OCI-LY7 (cell line): ENCODE measurements at regions not wholly inside any gene's neighbourhood (a gene's known extent, or its start where the extent isn't known, plus 50 kb on each side); places are given as distances from the start of the nearest gene placed in this dataset.

Experiments used
- BruUV-seq: library from RNA; stranded (reverse); fragments of 400-500 nt; replicated peaks from 2 replicates; lab custom pipeline; 2021; lab: Mats Ljungman, UMichigan
- CTCF ChIA-PET: fragments of 300-600 bp; sonication (Branson Sonifier 250); formaldehyde crosslinking; loops from one replicate; lab custom pipeline; 2022; ENCODE audit warnings: antibody characterized with exemption; ENCODE audit not compliant: unreplicated experiment; lab: Charles Lee
- POLR2A ChIA-PET: fragments of 300-600 bp; sonication (Branson Sonifier 250); formaldehyde crosslinking; loops from one replicate; lab custom pipeline; 2022; ENCODE audit warnings: antibody characterized with exemption; lab: Charles Lee
- DNase-seq: peaks from one replicate; pipeline ENCODE4 v3.0.0-alpha.2; 2015; ENCODE audit warnings: low spot score
- H2AFZ ChIP-seq: fragments of 200-600 bp; sonication (generic), shearing (Covaris generic); 2 replicates; pipeline ENCODE4 v1.6.1; 2014; ENCODE audit warnings: mild to moderate bottlenecking, antibody characterized with exemption, low read length, moderate library complexity
- H3K27ac ChIP-seq: fragments of 200-600 bp; sonication (generic); 2 replicates; pipeline ENCODE4 v1.5.1; 2014; ENCODE audit warnings: mixed run types, low read depth, mild to moderate bottlenecking, moderate library complexity, low read length, inconsistent platforms; ENCODE audit not compliant: poor library complexity, severe bottlenecking
- H3K36me3 ChIP-seq: fragments of 200-600 bp; sonication (generic); 2 replicates; pipeline ENCODE4 v1.6.1; 2014; ENCODE audit warnings: mild to moderate bottlenecking, antibody characterized with exemption, low read length, moderate library complexity, mixed read lengths; ENCODE audit not compliant: insufficient read depth
- H3K4me1 ChIP-seq: fragments of 200-600 bp; sonication (generic); 2 replicates; pipeline ENCODE4 v1.5.1; 2014; ENCODE audit warnings: mild to moderate bottlenecking, low read length; ENCODE audit not compliant: insufficient read depth, poor library complexity, severe bottlenecking
- H3K4me2 ChIP-seq: fragments of 200-600 bp; sonication (generic); 2 replicates; pipeline ENCODE4 v1.6.1; 2014; ENCODE audit warnings: mild to moderate bottlenecking, low read length
- H3K4me3 ChIP-seq: fragments of 200-600 bp; sonication (generic); 2 replicates; pipeline ENCODE4 v1.5.1; 2014; ENCODE audit warnings: mild to moderate bottlenecking, low read depth, low read length; ENCODE audit not compliant: poor library complexity, severe bottlenecking
- H3K79me2 ChIP-seq: fragments of 200-600 bp; sonication (generic); 2 replicates; pipeline ENCODE4 v1.6.1; 2016; ENCODE audit warnings: low read depth, mild to moderate bottlenecking, low read length, moderate library complexity, mixed read lengths; ENCODE audit not compliant: insufficient read depth
- H3K9me2 ChIP-seq: fragments of 200-600 bp; sonication (generic); 2 replicates; pipeline ENCODE4 v1.6.1; 2016; ENCODE audit warnings: mild to moderate bottlenecking, low read length, mixed read lengths; ENCODE audit not compliant: insufficient read depth
- H3K9me3 ChIP-seq: fragments of 200-600 bp; sonication (generic); 2 replicates; pipeline ENCODE4 v1.6.1; 2014; ENCODE audit warnings: mild to moderate bottlenecking, mixed run types, low read length, mixed read lengths
- H4K20me1 ChIP-seq: fragments of 200-600 bp; sonication (generic); 2 replicates; pipeline ENCODE4 v1.6.1; 2014; ENCODE audit warnings: mild to moderate bottlenecking, antibody characterized with exemption, low read length, moderate library complexity, mixed read lengths; ENCODE audit not compliant: insufficient read depth
- EZH2phosphoT487 ChIP-seq: fragments of 200-600 bp; sonication (generic); IDR thresholded peaks from 2 replicates; pipeline ENCODE4 v1.6.1; 2018; ENCODE audit warnings: low read depth, borderline replicate concordance, mild to moderate bottlenecking, mixed run types, antibody characterized with exemption, low read length, moderate library complexity, mixed read lengths
- intact Hi-C: fragments of 100-400 bp; cut with micrococcal nuclease; formaldehyde crosslinking; loops from one replicate; pipeline ENCODE4 v1.10.0; 2022; ENCODE audit not compliant: unreplicated experiment
- TF ChIP-seq, protein P1 (sequence below): fragments of 200-600 bp; sonication (generic); conservative IDR thresholded peaks from 2 replicates; pipeline ENCODE4 v1.5.1; 2014; ENCODE audit warnings: mild to moderate bottlenecking, antibody characterized with exemption, low read length, moderate library complexity, mixed read lengths

DNA sequence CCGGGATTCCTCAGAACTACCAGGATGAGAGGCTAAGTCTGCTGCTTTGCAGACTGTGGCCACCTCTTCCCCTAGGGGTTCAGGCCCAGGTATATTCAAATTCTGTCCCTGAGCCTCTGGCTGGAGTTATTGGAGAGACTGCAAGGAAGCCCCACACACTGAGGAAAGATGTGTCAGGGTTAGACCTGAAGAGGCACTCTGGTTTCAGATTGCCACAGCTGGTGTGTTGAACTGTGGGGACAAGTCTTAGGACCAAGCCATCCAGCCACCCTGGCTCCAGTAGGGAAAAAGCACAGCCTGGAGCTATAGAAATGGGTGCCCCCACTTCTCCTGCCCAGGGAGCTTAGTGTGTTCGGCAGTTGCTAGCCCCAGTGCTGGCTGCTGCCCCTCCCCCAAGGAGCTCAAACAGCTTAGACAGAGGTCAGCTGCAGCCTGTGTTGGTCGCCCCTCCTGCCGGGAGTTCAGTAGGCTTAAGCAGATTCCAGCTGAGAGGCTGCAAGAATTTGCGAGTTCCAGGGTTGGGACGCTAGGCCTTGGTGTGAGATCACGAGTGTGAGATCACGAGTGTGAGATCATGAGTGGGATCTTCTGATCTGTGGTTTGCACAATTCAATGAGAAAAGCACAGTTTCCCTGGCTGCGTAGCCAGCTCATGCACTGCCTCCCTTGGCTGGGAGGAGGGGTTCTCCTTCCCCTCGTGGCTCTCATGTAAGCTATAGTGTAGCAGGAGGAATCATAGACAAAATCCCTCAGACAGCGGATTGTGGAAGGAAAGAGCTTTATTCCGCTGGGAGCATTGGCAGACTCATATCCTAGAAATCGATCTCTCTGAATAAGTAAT, 552.1 kb upstream of the CHORDC1 start:
- no peak for TF ChIP-seq EZH2phosphoT487
- TF ChIP-seq, protein P1, sequence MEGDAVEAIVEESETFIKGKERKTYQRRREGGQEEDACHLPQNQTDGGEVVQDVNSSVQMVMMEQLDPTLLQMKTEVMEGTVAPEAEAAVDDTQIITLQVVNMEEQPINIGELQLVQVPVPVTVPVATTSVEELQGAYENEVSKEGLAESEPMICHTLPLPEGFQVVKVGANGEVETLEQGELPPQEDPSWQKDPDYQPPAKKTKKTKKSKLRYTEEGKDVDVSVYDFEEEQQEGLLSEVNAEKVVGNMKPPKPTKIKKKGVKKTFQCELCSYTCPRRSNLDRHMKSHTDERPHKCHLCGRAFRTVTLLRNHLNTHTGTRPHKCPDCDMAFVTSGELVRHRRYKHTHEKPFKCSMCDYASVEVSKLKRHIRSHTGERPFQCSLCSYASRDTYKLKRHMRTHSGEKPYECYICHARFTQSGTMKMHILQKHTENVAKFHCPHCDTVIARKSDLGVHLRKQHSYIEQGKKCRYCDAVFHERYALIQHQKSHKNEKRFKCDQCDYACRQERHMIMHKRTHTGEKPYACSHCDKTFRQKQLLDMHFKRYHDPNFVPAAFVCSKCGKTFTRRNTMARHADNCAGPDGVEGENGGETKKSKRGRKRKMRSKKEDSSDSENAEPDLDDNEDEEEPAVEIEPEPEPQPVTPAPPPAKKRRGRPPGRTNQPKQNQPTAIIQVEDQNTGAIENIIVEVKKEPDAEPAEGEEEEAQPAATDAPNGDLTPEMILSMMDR, result no peak
- H3K36me3 ChIP-seq, result no peaks in the 10 kb centered on the region
- POLR2A ChIA-PET, result no interaction called here

DNA sequence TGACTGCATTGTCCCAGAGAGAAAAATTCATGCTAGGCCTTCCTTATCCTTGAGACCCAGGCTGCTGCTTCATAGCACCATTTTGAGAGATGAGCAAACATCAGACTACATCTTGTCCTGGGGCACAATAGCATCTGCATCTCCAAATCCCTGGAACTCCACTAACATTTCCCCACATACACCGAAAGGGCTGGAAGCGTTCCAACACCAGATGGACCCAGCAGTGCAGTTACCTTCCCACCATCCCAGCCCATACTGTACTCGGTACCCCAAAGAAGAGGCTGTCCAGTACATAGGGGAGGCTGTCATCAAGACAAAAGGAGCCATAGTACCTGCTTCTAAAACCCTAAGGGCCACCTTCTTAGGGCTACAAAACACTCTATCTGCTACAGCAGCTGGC, 547.2 kb upstream of the CHORDC1 start:
- no peak overlapping the region for H3K4me2 ChIP-seq
- H3K36me3 ChIP-seq, result no peaks in the 10 kb centered on the region
- ChIA-PET POLR2A (no interaction called here), CTCF (no interaction called here)
- no TSS peak for BruUV-seq
- H3K79me2 ChIP-seq, result no peaks in the 10 kb centered on the region
- H3K9me2 ChIP-seq, result no peaks in the 10 kb centered on the region
- H3K4me3 ChIP-seq, result no peak overlapping the region
- H4K20me1 ChIP-seq, result no peaks in the 10 kb centered on the region
- no peak for DNase-seq
- intact Hi-C loops, result no loop called here
- H3K27ac ChIP-seq, result no peak overlapping the region
- TF ChIP-seq EZH2phosphoT487, result no peak
- TF ChIP-seq, protein P1, result no peak
- H3K9me3 ChIP-seq, result no peaks in the 10 kb centered on the region
- H2AFZ ChIP-seq, result no peak overlapping the region
- no peaks in the 10 kb centered on the region for H3K4me1 ChIP-seq

More for the DNA sequence above, 552.1 kb upstream of the CHORDC1 start:
- CTCF ChIA-PET, result no interaction called here
- no peak overlapping the region for H2AFZ ChIP-seq
- no peaks in the 10 kb centered on the region for H3K9me3 ChIP-seq
- no peak overlapping the region for H3K4me3 ChIP-seq
- H3K9me2 ChIP-seq, result no peaks in the 10 kb centered on the region
- no peak overlapping the region for H3K4me2 ChIP-seq
- H3K4me1 ChIP-seq, result no peaks in the 10 kb centered on the region
- intact Hi-C loops, result no loop called here
- no peaks in the 10 kb centered on the region for H3K79me2 ChIP-seq
- H3K27ac ChIP-seq, result no peak overlapping the region
- DNase-seq, result no peak
- H4K20me1 ChIP-seq, result no peaks in the 10 kb centered on the region
- BruUV-seq, result no TSS peak

DNA sequence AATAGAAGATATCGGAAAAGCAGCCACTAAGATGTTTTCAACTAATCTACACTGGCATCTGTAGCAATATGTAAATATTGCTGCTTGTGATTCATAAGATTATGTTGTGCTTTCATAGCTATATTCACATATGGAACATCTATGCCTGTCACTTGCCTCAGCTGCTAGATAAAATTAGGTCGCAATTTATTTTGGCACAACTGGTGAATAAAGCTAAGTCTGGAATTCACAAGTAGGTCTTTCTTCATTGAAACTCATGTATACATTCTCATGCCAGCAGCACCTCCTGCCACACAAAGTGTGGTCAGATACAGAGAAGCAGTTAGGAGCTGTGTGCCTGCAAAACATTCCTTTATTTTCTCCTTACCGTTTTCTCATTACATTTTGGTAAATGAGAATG, 543.3 kb upstream of the CHORDC1 start:
- BruUV-seq, result no TSS peak
- CTCF ChIA-PET, result no interaction called here

More for the DNA sequence above, 543.3 kb upstream of the CHORDC1 start:
- no peak for DNase-seq
- intact Hi-C loops, result no loop called here
- no peak overlapping the region for H2AFZ ChIP-seq
- POLR2A ChIA-PET, result no interaction called here
- no peak overlapping the region for H3K4me3 ChIP-seq
- H3K9me3 ChIP-seq, result no peaks in the 10 kb centered on the region
- TF ChIP-seq, protein P1, result no peak
- no peak for TF ChIP-seq EZH2phosphoT487
- H3K9me2 ChIP-seq, result no peaks in the 10 kb centered on the region
- H3K79me2 ChIP-seq, result no peaks in the 10 kb centered on the region
- no peaks in the 10 kb centered on the region for H4K20me1 ChIP-seq
- H3K4me2 ChIP-seq, result no peak overlapping the region
- no peaks in the 10 kb centered on the region for H3K4me1 ChIP-seq
- no peak overlapping the region for H3K27ac ChIP-seq
- H3K36me3 ChIP-seq, result no peaks in the 10 kb centered on the region
